Skeletal muscle satellite cell (primary cell): ENCODE measurements at regions not wholly inside any gene's neighbourhood (a gene's known extent, or its start where the extent isn't known, plus 50 kb on each side); places are given as distances from the start of the nearest gene placed in this dataset.
"Not testable (repeated sequence)": the region's sequence is repeated elsewhere in the genome, so short reads cannot be mapped to it uniquely, and the experiment has no call there.

Experiments
- H3K27me3 ChIP-seq: 2 replicates; pipeline ENCODE4 v1.7.0; 2013; ENCODE audit warnings: low read length; ENCODE audit not compliant: control insufficient read depth, insufficient read depth
- H3K36me3 ChIP-seq: 2 replicates; pipeline ENCODE4 v1.7.0; 2013; ENCODE audit warnings: mild to moderate bottlenecking, control low read depth, low read length; ENCODE audit not compliant: insufficient read depth
- H3K4me1 ChIP-seq: 2 replicates; pipeline ENCODE4 v1.7.0; 2013; ENCODE audit warnings: low read length; ENCODE audit not compliant: control insufficient read depth, insufficient read depth
- H3K4me2 ChIP-seq: 2 replicates; pipeline ENCODE4 v1.7.0; 2013; ENCODE audit warnings: mild to moderate bottlenecking, low read length
- H3K4me3 ChIP-seq: 2 replicates; pipeline ENCODE4 v1.7.0; 2013; ENCODE audit warnings: low read length
- H3K9ac ChIP-seq: 2 replicates; pipeline ENCODE4 v1.7.0; 2013; ENCODE audit warnings: mild to moderate bottlenecking, low read depth, low read length, moderate library complexity
- H3K9me3 ChIP-seq: replicated peaks from 2 replicates; pipeline ENCODE4 v1.7.0; 2013; ENCODE audit warnings: mild to moderate bottlenecking, control low read depth, low read length

- H3K4me3 ChIP-seq, result no peak overlapping the region
- H3K4me2 ChIP-seq, result no peak overlapping the region
- H3K27me3 ChIP-seq, result no peaks in the 10 kb centered on the region
- H3K36me3 ChIP-seq, result no peaks in the 10 kb centered on the region
- H3K9ac ChIP-seq, result no peak overlapping the region
- H3K4me1 ChIP-seq, result peaks cover 28% of the 10 kb centered on the region
- H3K9me3 ChIP-seq, result no peaks in the 10 kb centered on the region
Observed at GRCh38 chr5:67639313-67639712, 442.7 kb upstream of the CD180 start.

DNA sequence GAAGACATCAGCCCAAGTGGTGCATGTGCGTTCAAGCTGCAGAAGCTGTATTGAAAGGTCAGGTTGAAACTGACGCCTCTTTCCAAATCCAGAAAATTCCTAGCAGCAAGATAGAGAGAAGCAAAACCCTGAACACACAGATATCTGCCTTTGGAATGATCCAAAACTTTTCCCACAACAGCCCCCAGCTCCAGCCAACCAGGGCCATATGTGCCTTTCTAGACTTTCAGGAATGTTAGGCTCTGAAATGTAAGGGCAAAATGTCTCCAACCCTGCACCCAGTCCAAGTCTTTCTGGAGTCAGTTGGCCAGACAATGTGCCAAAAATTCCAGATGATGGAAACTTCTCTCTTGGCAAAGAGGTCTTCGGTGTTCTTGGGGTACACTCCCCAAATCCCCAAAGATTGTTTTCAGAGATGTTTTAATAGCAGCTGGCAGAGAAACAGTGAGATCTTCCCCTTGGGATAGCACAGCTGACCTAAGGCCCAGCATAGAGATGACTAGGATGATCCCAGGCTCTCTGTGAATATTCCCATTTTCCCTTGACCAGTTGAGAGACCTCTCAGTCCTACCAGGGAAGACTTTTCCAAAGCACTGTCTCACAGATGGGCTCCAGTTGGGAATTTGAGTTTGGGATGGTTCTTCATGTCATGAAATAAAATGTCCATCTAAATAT is 440.4 kb upstream of the CD180 start:
- H3K9ac ChIP-seq, result no peak overlapping the region
- no peak overlapping the region for H3K4me3 ChIP-seq
- no peaks in the 10 kb centered on the region for H3K36me3 ChIP-seq
- H3K4me2 ChIP-seq, result no peak overlapping the region
- peaks cover 14% of the 10 kb centered on the region for H3K4me1 ChIP-seq
- no peaks in the 10 kb centered on the region for H3K9me3 ChIP-seq
- H3K27me3 ChIP-seq, result no peaks in the 10 kb centered on the region

- Histone ChIP-seq H3K9me3 (no peaks in the 10 kb centered on the region), H3K36me3 (no peaks in the 10 kb centered on the region), H3K4me2 (no peak overlapping the region), H3K9ac (no peak overlapping the region), H3K4me3 (no peak overlapping the region), H3K4me1 (peaks cover 12% of the 10 kb centered on the region), H3K27me3 (no peaks in the 10 kb centered on the region)
Observed at GRCh38 chr5:67636091-67636490, 439.5 kb upstream of the CD180 start.

DNA sequence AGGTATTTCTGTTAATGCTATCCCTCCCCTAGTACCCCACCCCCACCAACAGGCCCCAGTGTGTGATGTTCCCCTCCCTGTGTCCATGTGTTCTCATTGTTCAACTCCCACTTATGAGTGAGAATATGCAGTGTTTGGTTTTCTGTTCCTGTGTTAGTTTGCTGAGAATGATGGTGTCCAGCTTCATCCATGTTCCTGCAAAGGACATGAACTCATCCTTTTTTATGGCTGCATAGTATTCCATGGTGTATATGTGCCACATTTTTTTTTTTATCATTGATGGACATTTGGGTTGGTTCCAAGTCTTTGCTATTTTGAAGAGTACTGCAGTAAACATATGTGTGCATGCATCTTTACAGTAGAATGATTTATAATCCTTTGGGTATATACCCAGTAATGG is 430.5 kb upstream of the CD180 start:
- not testable (repeated sequence) for H3K4me1 ChIP-seq, H3K36me3 ChIP-seq, H3K4me3 ChIP-seq, H3K4me2 ChIP-seq, H3K9ac ChIP-seq, H3K9me3 ChIP-seq, H3K27me3 ChIP-seq

GRCh38 chr5:67623078-67623477 is 426.5 kb upstream of the CD180 start:
- Histone ChIP-seq H3K36me3 (no peaks in the 10 kb centered on the region), H3K9ac (no peak overlapping the region), H3K9me3 (no peaks in the 10 kb centered on the region), H3K4me3 (no peak overlapping the region), H3K4me2 (no peak overlapping the region), H3K4me1 (peaks cover 8% of the 10 kb centered on the region), H3K27me3 (no peaks in the 10 kb centered on the region)

DNA sequence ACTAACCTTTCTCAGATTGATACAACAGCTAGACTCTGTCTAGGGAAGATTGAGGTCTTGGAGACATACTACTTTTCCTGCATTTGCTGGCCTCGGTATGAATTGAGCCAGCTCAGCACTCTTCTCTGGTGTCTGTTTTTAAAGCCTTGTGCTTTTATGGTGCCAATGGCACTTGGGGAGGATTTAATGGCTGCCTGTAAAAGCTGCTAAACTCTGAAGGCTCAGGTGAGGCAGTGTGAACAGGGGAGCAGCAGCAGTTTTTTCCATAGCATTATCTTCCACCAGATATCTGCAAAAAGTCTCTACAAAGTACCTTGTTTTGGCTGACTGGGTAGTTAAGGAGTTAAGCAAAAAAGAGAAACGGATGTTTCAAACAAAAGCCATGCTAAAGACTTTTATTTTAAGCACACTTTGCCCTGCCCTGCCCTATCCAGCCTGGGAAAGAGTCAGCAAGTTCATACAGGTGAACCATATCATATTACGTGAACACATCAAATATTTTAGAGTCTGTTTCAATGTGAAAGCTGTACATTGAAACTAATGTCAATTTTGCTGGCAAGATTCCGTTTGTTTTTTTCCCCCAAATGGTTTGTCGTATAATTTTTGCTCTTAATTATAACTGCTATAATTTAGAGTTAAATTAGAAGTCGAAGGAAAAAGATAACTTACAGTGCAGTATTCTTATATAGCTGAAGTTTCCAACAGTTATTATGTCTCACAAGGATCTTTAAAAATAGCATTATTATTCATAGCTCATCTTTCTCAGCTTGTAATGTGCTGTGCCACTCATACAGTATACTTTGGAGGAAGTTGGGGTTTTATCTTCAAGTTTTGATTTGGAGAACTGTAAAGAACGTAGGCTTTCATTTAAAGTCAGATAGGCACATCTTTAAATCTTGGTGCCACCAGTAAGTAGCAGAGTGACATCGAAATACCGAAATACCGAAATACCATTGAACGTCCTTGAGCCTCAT is 424.1 kb upstream of the CD180 start:
- H3K27me3 ChIP-seq, result no peaks in the 10 kb centered on the region
- no peaks in the 10 kb centered on the region for H3K36me3 ChIP-seq
- peaks cover 8% of the 10 kb centered on the region for H3K4me1 ChIP-seq
- H3K9me3 ChIP-seq, result no peaks in the 10 kb centered on the region
- no peak overlapping the region for H3K4me3 ChIP-seq
- H3K9ac ChIP-seq, result no peak overlapping the region
- no peak overlapping the region for H3K4me2 ChIP-seq

GRCh38 chr5:67619636-67620035 is 423.0 kb upstream of the CD180 start:
- no peak overlapping the region for H3K4me3 ChIP-seq
- no peak overlapping the region for H3K4me2 ChIP-seq
- H3K9me3 ChIP-seq, result no peaks in the 10 kb centered on the region
- no peaks in the 10 kb centered on the region for H3K27me3 ChIP-seq
- H3K36me3 ChIP-seq, result no peaks in the 10 kb centered on the region
- H3K4me1 ChIP-seq, result peaks cover 8% of the 10 kb centered on the region
- no peak overlapping the region for H3K9ac ChIP-seq

DNA sequence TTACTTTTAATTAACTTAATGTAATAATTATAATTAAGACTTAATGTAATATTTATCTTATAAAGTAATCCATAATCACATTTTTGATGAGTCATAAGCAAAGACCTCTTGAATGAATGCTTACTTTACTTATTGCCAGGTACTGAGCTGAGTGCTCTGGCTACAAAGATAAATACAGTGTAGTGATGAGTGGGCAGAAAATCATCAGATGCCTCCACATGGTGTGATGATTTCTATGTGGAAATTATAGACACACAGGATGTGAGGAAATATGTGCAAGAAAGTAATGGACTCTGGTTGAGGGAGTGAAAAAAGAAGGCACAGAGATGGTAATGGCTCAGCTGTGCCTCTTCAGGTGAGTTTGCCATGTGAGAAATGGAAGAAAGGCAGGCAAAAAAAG is 422.6 kb upstream of the CD180 start:
- Histone ChIP-seq H3K36me3 (no peaks in the 10 kb centered on the region), H3K4me3 (no peak overlapping the region), H3K4me2 (no peak overlapping the region), H3K4me1 (peaks cover 8% of the 10 kb centered on the region), H3K27me3 (no peaks in the 10 kb centered on the region), H3K9me3 (no peaks in the 10 kb centered on the region), H3K9ac (no peak overlapping the region)

DNA sequence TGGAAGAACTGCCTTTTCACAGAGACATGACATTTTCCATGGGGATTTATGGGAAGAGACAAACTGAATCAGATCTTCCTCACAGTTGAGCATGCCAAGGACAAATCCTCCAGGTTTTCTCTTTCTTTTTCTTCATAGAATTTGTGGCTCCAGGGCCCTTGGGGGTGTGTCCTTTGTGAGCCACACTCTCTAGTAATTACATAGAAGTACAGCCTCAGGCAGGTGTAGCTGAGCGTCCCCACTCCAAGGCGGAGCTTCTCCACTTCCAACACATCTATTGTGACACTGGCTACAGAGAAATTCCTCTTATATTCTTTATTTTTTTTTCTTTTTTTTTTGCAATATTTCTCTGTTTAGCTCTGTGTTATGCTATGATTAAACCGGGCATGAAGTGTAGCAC is 420.5 kb upstream of the CD180 start:
- Histone ChIP-seq H3K36me3 (no peaks in the 10 kb centered on the region), H3K9me3 (no peaks in the 10 kb centered on the region), H3K9ac (no peak overlapping the region), H3K4me3 (no peak overlapping the region), H3K4me1 (peaks cover 8% of the 10 kb centered on the region), H3K27me3 (no peaks in the 10 kb centered on the region), H3K4me2 (no peak overlapping the region)

GRCh38 chr5:67612961-67613360 is 416.4 kb upstream of the CD180 start:
- no peak overlapping the region for H3K4me2 ChIP-seq
- H3K9ac ChIP-seq, result no peak overlapping the region
- H3K4me1 ChIP-seq, result no peaks in the 10 kb centered on the region
- no peaks in the 10 kb centered on the region for H3K27me3 ChIP-seq
- H3K36me3 ChIP-seq, result no peaks in the 10 kb centered on the region
- H3K9me3 ChIP-seq, result no peaks in the 10 kb centered on the region
- H3K4me3 ChIP-seq, result no peak overlapping the region

GRCh38 chr5:67610186-67610912 is 413.8 kb upstream of the CD180 start:
- Histone ChIP-seq H3K9ac (no peak overlapping the region), H3K4me1 (no peaks in the 10 kb centered on the region), H3K36me3 (no peaks in the 10 kb centered on the region), H3K4me3 (no peak overlapping the region), H3K27me3 (no peaks in the 10 kb centered on the region), H3K4me2 (no peak overlapping the region), H3K9me3 (no peaks in the 10 kb centered on the region)
